NCI-H526 treated with DMSO at 0.1 percent for 48 hours (cell line): ENCODE measurements at regions not wholly inside any gene's neighbourhood (a gene's known extent, or its start where the extent isn't known, plus 50 kb on each side); places are given as distances from the start of the nearest gene placed in this dataset.

Source experiments
- DNase-seq: peaks from one replicate; lab custom pipeline; 2025; lab: John Stamatoyannopoulos, UW

DNA sequence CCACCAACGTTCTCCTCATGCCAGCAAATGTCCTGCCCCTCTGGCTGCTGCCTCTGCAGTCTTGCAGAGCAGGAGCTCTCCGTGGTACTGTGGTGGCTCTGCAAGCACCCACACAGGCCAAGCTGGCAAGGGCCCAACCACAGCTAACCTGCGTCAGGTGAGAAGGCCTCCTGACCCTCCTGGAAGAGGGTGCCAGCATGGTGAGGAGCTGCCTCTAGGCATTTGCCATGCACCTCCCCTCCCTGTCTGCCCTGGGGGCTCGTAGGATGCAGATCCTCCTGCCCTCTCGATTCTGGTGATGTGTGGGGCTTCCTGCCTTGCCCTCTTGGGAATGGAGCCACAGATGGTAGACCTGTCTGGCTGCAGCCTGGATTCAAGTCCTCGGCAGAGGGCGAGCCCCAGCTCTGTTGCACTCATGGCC lies 1408.8 kb downstream of the TBC1D22A start:
- DNase-seq, result no peak

DNA sequence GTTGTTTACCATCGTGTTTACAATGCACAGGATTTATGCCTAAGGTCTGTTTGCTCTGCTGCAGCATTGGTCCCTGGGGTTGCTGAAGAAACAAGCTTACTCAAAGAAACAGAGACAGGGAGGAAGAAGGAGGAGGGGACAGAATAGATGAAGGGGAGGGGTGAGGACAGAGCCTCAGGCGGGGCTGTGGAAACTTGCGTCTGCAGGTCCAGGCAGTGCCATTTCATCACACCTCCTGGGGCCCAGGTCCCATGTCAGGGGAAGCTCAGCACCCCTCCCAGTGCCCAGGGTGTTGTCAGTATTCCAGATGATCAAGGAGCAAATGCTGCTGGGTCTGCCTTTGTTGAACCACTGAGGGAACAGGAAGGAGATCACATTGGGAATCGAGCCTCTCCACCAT lies 1406.8 kb downstream of the TBC1D22A start:
- no peak for DNase-seq

DNA sequence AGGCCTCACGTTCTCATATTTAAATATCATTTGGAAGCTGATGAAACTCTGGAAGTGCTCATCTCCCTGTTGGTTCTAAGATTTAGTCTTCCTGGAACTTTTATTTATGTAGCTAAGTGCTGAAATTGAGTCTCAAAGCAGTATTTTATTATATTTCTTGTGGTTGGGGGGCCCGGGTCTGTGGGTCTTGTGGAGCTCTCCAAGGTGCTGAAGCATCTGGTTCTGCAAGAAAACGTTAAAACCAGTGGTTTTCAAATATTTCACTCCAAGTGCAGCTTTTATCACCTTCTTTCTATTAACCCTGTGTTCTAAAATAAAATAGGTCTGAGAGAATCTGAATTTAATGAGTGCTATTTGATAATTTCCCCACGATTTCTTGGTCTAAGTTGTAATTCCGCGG lies 1404.8 kb downstream of the TBC1D22A start:
- DNase-seq, result no peak

DNA sequence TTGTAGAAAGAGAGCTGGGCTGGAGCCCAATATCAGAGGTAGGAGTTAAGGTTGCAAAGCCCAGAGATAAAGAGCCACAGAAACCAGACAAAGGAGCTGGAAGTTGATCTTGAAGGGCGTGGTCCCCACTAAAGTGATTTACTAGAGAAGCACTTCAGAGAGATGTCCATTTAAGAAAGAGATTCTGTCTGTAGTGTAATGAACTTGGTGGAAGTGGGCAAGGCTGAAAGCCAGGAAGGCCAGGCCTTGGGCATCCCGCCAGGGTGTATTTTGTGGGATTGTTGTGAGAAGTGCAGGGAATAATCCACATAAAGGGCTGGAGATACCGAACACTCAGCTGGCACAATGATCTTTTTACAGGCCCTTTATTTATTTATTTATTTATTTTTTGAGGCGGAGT lies 1398.8 kb downstream of the TBC1D22A start:
- DNase-seq, result no peak

DNA sequence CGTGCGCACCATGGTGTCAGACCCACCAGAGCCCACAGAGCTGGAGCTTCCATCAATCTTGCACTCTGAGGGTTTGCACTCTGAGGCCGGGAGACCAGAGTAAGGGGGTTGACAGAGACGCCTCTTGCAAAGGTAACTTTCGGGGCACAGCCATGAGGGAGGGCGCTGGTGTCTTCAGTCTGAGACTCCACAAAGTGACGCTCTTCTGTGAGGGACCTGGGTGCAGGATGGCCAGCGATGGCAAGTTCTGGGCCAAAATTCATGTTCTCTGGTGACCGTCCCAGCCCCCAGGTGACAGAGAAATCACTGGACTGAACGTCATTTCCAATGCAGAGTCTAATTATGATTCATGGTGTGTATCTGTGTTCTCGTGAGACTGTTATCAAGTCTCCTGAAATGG lies 1395.2 kb downstream of the TBC1D22A start:
- no peak for DNase-seq

DNA sequence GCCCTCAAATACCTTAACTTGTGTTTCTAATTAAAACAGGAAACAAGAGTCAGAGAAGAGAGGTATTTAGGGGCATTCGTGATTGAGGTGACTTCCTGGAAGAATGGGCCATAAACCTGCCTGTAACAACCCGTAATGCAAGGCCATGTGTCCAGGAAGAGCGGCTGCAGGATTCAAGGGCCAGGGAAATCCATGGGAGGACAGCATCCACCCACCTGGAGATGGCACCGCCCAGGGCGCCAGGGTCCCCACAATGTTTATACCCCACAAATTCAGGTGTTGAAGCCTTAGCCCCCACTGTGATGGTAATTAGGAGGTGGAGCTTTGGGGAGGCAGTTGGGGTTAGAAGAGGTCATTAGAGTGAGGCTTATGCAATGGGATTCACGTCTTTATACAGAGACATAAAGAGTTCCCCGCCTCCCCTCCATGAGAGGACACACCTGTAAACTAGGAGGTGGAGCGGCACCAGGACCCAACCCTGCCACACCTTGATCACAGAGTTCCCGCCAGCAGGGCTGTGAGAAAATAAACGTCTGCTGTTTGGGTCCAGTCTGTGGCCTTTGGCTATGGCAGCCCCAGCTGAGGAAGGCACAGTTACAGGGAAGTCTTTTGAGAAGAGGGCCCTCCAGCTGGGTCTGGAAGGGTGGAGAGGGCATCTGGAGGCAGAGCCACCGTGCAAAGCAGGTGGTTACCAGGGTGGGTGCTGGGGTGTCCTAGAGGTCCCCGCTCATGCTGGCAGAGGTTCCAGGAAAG lies 1394.3 kb downstream of the TBC1D22A start:
- no peak for DNase-seq

DNA sequence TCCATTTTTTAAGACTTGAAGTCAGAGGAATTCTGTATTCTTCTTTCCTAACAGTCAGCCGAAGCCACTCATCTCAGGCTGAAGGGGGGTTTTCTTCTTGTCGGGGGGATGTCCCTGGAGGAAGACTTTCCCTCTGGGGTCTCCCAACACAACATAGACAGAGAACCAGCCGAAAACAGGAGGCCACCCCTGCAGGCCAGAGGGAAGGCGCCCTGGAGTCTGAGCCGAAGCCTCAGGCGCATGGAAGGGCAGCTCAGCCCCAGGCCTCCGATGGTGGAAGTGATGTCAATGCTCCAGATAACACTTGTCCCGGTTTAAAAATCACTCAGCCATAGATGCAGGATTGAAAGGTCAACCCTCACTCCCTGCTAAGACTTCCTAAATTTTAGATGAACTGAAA lies 1393.0 kb downstream of the TBC1D22A start:
- no peak for DNase-seq

DNA sequence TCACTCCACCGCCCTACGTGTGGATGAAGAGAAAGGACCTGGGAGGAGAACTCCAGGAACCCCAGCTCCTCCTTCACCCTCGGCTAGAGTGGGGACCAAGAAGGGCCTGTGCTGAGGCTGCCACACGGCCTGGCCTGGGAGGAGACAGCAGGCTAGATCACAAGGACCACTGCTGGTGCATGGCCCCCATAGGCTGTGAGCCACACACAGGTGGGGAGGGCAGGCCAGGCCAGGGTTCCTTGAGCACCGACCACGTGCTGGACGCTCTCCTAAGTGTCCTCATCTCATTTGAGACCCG lies 1392.4 kb downstream of the TBC1D22A start:
- DNase-seq, result no peak

DNA sequence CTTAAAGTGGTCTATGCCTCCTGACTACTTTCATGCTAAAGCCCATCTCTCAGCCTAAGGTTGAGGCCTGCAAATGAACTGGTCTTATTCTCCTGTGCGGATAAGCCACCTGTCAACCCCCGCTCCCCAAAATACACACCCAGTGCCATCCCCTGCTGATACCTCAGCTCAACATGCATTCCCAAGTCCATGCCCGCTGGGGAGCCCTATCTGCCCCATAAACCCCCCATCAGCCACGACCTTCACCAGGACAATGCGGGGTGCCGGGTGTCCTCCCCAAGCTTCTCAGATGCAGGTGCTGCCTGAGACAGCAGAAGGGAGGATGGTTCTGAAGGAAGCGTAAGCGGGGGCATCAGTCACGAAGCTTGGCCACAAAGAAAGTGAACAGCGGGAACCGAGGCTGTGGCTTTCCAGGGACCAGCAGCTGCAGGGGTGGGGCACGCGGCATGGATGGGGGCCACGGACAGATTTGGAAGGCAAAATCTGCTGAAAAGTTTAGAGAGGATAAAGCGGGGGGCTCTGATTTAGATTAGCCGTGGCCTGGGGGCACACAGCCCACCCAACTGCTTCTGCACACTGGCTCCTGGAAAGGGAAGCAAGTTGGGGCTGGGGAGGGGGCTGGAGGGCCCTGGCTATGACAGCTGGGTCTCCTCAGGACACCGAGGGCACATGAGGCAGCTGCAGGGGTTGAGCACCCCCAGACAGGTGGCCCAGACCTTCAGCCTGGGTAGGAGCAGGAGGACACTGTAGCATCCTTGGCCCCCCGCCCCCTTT lies 1391.9 kb downstream of the TBC1D22A start:
- no peak for DNase-seq

DNA sequence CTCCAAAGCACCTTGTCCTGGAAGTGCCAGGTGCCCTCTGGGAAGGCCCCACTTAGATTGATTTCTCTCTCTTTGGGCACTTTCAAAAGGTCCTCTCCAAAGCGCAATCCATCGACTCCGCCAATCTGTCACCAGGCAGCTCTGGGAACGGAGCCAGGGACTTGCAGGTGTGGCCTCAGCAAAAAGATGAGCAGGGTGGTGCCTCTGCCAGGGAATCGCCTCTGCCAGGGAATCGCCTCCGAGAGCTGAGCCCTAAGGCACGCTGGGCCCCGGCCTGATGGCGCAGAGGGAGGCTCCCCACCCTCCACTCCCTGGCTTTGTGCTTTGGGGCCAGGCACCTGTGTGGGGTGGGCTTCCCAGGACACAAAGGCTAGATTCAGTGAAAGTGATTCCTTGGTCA lies 1391.3 kb downstream of the TBC1D22A start:
- DNase-seq, result no peak

DNA sequence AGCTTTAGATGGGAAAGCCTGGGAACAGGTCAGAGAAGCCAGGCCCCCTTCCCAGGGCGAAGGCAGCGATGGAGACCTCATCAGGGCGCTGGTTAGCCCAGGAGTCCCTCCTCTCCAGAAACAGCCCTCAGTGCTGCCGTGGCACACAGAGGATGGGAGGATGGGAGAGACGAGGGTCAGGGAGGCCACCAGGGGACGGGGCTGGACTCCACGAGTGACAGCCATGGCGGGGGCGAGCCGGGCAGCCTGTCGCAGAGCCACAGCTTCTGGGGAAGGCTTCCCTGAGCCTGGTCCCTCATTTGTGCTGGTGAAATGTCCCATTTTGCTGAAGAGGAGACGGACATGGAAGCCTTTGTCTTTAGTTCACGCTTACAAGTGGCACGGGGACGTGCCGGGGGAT lies 1390.5 kb downstream of the TBC1D22A start:
- DNase-seq, result no peak

DNA sequence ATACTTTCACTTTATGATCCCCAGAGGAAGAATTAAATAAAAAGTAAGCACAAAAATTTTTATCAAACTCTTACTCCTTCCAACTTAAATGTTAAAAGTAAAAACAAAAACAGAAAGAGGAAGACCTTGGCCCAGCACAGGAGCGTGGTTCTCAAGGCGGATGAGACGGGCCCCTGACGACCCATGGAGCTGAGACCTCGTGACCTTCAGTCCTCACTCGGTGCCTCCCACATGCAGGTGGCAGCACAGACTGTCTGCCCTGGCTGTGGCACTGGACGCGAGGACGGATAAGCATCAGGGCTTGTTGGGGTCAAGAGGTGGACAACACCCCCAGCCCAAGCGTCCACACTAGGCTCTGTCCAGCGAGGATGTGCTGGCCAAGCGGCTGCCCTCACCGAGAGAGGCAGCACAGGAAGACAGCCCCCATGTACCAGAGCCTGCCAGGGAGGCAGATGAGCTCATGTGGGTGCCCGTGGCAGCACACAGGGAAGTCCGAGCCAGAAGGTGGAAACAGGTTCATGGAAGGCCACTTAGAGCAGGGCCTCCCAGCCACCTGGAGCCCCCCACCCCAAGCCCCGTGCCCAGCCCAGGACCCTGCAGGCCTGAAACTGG lies 1389.8 kb downstream of the TBC1D22A start:
- DNase-seq, result no peak

DNA sequence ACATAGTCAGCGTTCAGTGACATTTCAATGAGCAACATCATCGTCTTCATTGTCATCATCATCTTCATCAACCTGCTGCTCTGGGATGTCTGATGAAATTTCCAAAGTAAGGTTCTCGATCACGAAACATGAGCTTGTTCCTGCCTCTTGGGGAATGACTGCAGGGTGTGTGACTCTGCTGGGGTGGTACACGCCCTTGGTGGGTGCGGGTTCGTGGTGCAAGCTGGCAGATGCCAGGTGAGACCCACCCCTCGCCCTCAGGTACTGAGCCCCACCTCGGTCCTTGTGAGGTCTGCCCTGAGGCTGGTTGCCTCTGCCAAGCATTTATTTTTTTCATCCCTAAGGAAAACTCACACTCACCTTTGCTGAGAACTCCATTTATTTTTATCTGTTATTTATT lies 1389.2 kb downstream of the TBC1D22A start:
- no peak for DNase-seq

DNA sequence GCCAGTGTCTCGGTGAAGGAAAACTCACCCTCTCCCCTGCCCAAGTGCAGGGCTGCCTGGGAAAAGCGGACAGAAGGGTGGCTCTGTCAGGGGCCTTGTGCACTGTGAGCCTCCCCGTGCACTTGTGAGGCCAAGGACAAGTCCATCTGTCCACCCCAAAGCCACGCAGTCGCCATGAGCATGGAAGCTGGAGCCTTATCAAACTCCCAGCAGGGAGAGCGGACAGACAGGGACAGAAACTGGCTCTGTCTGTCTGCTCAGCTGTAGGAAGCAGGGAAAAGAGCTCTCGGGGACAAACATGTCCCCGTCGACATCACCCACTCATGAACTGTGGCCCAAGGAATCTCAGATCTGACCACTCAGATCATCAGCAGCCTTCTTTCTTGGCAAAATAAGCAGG lies 1385.4 kb downstream of the TBC1D22A start:
- no peak for DNase-seq

DNA sequence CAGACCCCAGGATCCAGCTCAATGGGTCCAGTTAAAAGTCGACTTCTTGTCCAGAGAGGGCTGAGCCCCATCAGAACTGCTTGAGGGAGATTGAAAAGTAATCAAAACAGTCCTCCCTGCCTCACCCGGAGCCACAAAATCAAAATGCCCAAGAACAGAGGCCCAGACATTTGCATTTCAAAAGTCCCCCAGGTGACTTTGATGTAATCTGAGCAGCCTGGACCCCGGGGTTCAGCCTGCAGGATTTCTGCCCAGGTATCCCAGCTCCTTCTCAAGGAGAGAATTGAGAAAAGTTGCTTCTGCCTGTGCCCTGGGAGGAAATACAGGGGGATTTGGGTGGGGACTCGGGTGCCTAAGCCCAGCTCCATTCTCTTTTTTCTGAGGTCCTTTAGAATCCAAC lies 1385.0 kb downstream of the TBC1D22A start:
- DNase-seq, result no peak

DNA sequence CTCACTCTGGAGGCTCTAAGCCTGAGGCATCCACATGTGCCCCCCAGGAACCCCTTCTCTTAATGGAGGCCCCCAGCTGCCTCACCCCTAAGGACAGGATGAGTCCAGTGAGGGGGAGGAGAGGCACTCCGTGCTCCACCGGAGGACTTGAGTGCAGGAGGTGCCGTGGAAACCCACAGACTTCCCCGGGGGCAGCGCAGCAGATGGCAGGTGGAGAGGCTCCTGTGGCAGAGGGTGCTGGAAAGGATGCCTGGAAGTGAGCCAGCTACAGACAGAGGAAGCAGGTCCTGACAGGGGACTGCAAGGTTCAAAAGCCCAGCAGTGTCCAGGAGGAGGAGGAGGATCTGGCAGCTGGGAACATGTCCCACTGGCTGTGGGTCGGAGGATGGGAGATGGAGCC lies 1384.0 kb downstream of the TBC1D22A start:
- no peak for DNase-seq

DNA sequence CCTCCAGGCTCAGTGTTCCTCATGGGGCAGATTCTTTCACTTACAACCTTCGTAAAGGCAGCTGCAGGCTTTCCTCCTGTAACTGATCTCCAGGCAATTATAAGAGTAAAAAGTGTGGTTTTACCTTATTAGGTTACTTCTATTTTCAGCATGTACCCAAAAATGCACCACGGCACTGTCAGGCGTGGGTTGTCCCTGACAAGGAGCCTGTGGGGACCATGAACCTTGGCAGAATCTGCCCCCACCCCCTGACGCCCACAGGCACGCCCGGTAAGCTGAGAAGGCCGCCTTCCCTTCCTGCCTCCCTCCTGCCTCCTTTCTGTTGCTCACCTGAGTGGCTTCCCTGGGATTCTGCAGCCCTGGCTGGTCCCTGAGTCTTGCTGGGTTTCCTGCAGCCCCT lies 1383.3 kb downstream of the TBC1D22A start:
- no peak for DNase-seq

DNA sequence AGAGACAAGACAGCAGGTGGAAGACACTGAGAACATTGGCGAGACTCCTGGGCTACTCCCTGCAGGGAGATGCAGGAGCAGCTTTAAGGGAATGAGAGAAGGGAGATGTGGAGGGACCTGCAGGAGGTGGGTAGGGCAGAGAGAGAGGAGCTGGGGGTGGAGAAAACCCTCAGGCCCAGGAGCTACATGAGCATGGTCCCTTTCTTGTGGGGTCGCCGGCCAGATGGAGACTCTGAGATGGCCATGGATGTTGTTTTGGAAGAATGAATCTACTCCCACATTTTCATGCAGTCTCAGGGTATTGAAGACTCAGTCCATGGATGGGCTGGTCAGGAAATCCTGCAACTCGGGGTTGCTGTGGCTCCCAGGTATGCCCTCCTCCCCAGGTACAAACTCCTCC lies 1381.9 kb downstream of the TBC1D22A start:
- no peak for DNase-seq

DNA sequence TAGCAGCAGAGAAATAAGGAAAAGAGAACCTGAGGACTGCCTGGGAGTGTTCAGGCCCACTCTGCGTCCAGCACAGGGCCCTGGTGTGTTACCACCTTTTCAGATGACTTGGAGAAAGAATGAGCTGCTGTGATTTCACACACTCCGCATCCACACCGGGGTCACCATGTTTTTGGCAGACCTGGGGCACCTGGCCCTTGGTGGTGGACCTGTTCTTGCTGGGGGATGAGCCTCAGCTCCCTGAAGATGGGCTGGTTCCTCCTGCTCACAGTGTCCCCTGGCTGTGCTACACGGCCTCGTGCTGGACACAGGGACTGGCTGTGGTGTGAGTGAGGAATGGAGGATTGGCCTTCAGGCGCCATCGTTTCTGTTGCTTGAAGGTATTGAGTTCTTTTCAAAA lies 1381.4 kb downstream of the TBC1D22A start:
- no peak for DNase-seq

DNA sequence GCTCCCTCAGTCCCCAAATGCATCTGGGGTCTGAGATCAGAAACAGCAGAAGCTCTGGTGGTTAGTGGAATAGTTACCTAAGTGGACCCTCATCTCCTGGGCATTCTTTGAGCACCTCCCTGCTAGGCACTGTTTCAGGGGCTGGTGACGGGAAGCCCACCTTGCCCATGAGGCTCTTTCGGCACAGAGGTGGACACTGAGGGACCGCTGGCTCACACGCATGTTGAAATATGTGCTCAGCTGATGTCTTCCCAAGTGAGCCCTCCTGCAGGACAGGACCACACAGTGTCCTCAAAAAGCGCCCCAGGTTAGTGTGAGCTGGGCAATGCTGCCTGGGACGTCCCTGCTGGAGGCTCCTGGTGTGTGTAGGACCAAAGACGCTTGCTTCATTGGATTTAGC lies 1379.9 kb downstream of the TBC1D22A start:
- no peak for DNase-seq

DNA sequence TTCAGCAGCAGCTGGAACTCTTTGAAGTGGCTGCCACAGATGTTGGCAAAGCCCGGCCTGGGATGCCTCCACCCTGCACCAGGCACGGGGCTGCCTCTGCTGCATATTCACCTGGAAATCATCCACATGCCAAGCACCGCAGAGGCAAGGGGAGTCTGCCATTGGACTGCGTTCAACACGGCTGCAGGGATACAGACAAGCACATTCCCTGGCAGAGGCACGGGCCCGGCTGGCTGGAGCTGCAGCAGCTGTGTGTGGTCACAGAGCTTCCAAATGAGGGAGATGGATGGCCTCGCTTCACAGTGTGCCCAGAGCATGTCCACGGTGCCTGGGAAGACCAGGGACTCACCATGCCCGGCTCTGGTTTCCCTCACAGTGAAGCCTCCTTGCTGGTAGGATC lies 1378.9 kb downstream of the TBC1D22A start:
- no peak for DNase-seq

DNA sequence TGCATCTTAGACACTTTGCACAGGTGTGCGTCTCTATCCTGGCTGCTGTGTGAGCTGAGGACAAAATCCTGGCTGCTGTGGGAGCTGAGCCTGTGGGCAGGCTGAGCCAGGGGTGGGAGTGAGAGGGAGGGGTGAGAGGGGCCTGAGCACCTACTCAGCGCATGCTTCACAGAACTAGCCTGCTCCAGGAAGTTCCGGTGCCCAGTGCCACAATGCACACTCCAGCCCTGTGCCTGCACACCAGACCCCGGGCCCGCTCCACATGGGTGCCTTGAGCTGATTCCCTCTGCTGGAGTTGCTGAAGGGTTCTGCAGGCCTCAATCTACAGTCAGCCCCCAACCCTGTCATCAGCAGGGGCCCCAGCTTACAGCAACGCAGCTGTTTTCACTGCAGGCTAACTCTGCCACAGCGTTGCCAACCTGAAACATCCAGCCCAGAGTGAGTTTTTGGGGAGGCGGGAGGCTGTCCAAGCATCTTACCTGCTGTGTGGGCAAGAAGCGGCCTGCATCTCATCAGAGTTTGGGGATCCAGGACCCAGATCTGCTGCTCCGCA lies 1377.9 kb downstream of the TBC1D22A start:
- DNase-seq, result no peak

DNA sequence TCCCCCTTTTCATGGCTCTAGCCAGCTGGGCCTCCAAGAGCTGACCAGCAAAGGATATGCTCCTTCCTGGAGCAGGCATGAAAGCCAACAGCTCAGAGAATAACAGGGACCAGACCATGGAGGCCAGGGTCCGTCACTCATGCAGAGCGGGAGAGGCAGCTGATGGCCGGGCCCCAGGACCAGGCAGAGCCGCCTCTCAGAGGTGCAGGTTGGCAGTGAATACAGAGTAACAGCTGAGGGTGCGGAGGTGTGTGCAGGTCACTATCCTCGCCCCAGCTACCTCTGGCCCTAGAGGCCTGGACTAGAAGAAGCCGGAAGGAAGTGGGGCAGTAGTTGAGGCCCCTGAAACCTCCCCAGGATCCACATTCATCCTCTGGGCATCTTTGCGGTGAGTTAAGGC lies 1377.3 kb downstream of the TBC1D22A start:
- no peak for DNase-seq
